CD4-positive, alpha-beta T cell treated with Interleukin-6 for 4 hours (primary cell): ENCODE measurements at regions not wholly inside any gene's neighbourhood (a gene's known extent, or its start where the extent isn't known, plus 50 kb on each side); places are given as distances from the start of the nearest gene placed in this dataset.

Source experiments
- DNase-seq: peaks from one replicate; pipeline ENCODE4 v3.0.0-alpha.2; 2020; ENCODE audit warnings: mixed read lengths

- DNase-seq: no peak
Observed at GRCh38 chr5:173767574-173768266, 120.4 kb upstream of the CPEB4 start.

- DNase-seq: no peak
Observed at GRCh38 chr5:173768267-173768806, 119.8 kb upstream of the CPEB4 start.

GRCh38 chr5:173768891-173769290 is 119.3 kb upstream of the CPEB4 start:
- DNase-seq: no peak

DNA sequence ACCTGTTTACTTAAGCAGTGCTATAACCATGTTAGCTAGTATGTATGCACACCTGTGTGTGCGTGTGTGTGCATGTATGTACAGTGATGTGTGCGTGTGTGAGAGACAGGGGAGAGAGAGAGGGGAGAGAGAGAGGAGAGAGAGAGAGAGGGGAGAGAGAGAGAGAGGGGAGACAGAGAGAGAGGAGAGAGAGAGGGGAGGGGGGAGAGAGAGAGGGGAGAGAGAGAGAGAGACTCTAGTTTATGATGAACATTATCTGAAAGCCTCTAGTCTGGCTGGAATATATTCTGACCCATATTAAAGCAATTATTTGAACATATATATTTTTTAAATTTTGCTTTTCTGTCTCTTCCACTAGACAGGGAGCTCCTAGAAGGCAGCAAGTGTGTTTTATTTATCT is 117.5 kb upstream of the CPEB4 start:
- DNase-seq: no peak

- no peak for DNase-seq
Observed at GRCh38 chr5:173771121-173771724, 116.9 kb upstream of the CPEB4 start.

GRCh38 chr5:173771725-173772383 is 116.3 kb upstream of the CPEB4 start:
- DNase-seq: no peak

- DNase-seq: no peak
Observed at GRCh38 chr5:173772384-173773059, 115.6 kb upstream of the CPEB4 start.

GRCh38 chr5:173774271-173774761 is 113.8 kb upstream of the CPEB4 start:
- no peak for DNase-seq

DNA sequence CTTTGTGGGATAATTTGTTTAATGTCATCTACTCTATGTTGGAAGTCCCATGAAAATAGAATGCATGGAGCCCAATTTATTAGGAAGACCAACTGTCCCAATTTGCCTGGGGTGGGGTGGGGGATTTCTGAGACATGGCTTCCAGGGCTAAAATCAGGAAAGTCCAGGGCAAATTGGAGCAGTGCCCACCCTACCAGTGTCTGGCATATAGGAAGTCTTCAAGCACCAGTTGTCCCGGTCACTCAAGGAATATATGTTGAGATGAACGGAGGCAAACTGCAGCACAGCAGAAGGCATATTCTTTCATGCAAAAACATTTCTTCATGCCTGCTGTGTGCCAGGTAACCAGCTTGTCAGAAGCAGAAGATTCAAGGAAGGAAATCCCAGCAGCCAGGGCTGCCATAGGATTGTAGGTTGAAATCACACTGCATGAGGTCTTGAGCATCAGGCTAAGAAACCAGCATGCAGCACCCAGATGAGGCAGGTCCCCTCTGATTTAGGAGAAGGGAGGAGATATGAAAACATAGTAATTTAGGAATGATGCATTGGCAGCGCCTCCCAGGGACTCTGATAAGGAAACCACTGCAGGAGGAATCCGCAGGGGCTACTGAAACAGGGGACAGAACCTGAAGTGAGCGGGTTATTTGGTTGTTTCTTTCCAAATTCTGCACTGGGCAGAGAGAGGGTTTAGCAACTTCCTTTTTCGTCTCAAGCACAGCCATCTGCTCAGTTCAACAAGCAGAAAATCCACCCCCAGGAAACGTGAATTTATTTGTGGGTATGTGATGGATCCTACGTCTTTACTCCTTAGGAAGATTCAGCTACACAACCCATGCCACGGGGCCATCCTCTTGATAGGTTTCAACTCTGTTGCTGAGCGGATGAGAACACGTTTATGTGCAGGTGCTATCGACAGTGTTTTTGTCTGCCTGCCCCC is 112.6 kb upstream of the CPEB4 start:
- no peak for DNase-seq

DNA sequence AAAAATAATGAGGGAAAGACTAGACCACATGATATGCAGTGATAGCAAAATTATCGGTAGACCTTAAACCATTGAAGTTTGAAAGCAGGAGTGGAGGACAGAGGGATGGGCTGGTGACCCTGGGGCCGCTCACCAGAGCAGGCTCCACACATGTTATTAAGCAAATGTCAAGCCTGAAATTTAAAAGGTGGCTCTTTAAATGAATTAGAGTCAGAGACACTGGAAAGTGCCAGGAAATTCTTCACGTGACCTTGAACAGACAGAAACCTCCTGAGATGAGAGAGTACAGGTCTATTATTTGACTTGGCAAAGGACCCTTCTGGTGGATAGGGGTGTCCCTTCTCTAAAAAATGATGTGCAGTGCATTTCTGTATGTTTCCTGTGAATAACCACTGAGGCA is 111.0 kb upstream of the CPEB4 start:
- no peak for DNase-seq

- no peak for DNase-seq
Observed at GRCh38 chr5:173777674-173778073, 110.5 kb upstream of the CPEB4 start.

DNA sequence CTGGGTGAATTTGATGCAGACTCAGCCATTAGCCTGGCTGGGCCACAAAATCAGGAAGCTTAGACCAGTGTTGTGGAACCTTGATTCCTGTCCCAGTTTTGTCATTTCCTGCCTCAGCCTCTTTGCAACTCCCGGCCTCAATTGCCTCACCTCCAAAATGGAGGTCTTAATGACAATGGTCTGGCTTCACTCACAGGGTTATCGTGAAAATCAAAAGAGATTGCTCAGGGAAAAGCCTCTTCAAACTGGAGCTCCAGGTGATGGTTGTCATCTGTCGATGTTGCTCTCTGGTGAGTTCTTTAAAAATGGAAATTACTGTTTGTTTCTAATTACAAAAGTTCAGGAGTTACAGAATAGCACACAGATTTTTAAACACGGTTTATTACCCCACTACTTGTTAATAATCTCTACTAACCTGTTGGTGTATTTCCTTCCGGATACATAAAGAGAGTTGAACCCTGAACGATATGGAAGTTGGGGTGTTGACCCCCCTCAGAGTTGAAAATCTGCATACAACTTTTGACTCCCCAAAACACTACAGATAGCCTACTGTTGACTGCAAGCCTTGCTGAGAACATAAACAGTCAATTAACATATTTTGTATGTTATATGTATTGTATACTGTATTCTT is 109.9 kb upstream of the CPEB4 start:
- DNase-seq: no peak

DNA sequence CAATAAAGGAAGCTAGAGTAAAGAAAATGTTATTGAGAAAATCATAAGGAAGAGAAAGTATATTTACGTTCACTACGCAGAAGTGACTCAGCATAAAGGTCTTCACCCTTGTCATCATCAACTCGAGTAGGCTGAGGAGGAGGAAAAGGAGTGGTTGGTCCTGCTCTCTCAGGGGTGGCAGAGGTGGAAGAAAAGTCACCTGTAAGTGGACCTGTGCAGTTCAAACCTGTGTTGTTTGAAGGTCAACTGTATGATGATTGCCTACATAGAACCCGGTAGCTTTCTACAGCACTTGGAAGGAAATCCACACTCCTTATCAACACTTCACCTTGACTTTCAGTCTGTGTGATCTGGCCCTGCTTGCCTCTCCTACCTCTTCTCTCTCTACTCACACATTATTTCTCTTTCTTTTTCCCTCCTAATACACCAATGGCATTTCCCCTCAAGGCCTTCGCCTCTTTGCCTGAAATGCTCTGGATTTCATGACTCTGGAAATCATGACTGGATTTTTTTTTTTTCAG is 109.3 kb upstream of the CPEB4 start:
- DNase-seq: no peak

DNA sequence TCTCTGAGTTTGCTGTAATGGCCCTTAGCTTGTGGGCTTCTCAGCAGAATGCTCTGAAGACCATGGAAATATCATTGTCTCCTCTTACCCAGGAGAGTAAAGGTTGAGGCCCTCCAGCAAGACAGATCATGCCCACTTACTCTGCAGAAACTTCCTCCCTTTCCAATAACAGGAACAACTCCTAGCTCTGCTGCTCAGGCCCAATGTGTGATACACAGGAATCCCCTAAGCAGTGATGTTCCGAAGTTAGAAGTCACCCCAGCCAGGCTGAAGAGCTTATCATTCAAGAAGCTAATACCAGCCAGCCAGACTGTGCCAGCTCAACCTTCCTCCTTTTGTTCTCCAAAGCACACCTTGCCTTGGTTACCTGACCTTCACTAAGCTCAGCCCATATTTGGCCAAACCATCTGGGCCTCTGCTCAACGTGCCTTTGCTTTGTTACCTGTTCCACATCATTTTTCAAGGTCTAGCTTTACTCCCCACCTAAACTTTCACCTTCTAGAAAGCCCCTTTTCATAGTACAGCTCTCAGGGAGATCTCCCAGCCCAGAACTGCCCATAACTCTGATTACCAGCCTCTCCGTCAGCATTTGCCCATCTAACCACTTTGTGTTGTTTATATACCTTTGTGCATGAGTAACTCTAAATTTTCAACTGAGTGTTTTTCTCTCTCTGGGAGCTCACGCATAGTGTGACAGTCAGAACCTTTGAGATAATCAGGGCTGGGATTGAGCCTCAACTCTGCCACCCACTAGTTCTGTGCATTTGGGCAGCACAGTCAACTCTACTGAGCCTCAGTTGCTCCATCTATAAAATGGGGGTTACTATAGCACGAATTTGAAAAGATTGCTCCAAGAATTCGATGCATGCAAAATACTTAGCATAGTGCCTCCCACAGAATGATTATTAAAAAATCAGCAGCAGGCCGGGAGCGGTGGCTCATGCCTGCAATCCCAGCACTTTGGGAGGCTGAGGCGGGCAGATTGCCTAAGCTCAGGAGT is 107.6 kb upstream of the CPEB4 start:
- no peak for DNase-seq

DNA sequence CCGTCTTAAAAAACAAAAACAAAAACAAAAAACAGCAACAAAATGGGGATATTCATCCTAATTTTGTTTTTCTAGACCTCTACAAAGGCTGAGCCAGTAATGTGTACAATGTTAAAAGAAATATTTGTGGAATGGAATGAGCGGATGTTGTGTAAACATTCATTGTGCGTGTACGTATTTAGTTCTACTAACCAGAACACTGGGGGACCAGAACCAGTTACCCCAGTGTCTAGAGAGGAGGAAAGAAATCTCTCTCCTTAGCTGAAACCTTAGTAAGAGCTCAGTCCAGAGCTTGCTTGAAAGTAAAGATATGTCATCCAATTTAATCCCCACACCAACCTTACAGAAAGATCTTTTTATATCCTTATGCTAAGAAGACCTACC is 106.7 kb upstream of the CPEB4 start:
- DNase-seq: no peak

- DNase-seq: peak; percentile 78
Observed at GRCh38 chr5:173781816-173782670, 106.1 kb upstream of the CPEB4 start.

GRCh38 chr5:173782671-173783101 is 105.5 kb upstream of the CPEB4 start:
- DNase-seq: no peak

- DNase-seq: no peak
Observed at GRCh38 chr5:173783371-173783770, 104.8 kb upstream of the CPEB4 start.

- DNase-seq: no peak
Observed at GRCh38 chr5:173785400-173785799, 102.7 kb upstream of the CPEB4 start.
